ENCODE measurements at regions not wholly inside any gene's neighbourhood (a gene's known extent, or its start where the extent isn't known, plus 50 kb on each side); places are given as distances from the start of the nearest gene placed in this dataset.

- no peak for ATAC-seq
- TF ChIP-seq ZFP3 (CRISPR knock-in tag; IDR thresholded peaks at IDR 0.05) (no peak), OSR1 (CRISPR knock-in tag; IDR thresholded peaks at IDR 0.05) (no peak), GLIS3 (CRISPR knock-in tag; IDR thresholded peaks at IDR 0.05) (no peak), PPARA (CRISPR knock-in tag; IDR thresholded peaks at IDR 0.05; ENCODE audit: borderline replicate concordance) (no peak), TSHZ2 (CRISPR knock-in tag; IDR thresholded peaks at IDR 0.05) (no peak)
Measured at GRCh38 chr14:55884819-55885218, 233.4 kb upstream of the PELI2 start.

GRCh38 chr14:55889124-55889523 is 229.1 kb upstream of the PELI2 start:
- no peak for ATAC-seq
- TF ChIP-seq TSHZ2 (CRISPR knock-in tag; IDR thresholded peaks at IDR 0.05): no peak
- no peak for TF ChIP-seq ARNTL (CRISPR knock-in tag; IDR thresholded peaks at IDR 0.05; ENCODE audit: borderline replicate concordance, low read depth)
- TF ChIP-seq PPARA (CRISPR knock-in tag; IDR thresholded peaks at IDR 0.05; ENCODE audit: borderline replicate concordance): no peak
- TF ChIP-seq ZNF8 (CRISPR knock-in tag; IDR thresholded peaks at IDR 0.05): no peak
- TF ChIP-seq CSRNP3 (CRISPR knock-in tag; IDR thresholded peaks at IDR 0.05): no peak
- no peak for TF ChIP-seq CREB5 (CRISPR knock-in tag; IDR thresholded peaks at IDR 0.05; ENCODE audit: low read depth)
- no peak for TF ChIP-seq ESRRG (CRISPR knock-in tag; IDR thresholded peaks at IDR 0.05)
- TF ChIP-seq ZNF565 (CRISPR knock-in tag; conservative IDR thresholded peaks at IDR 0.05; ENCODE audit: low read depth): no peak
- TF ChIP-seq RARB (CRISPR knock-in tag; IDR thresholded peaks at IDR 0.05): no peak
- TF ChIP-seq SNAI2 (CRISPR knock-in tag; IDR thresholded peaks at IDR 0.05): no peak
- TF ChIP-seq PATZ1 (CRISPR knock-in tag; IDR thresholded peaks at IDR 0.05; ENCODE audit: borderline replicate concordance): no peak
- TF ChIP-seq BACH2 (CRISPR knock-in tag; IDR thresholded peaks at IDR 0.05; ENCODE audit: borderline replicate concordance): no peak
- TF ChIP-seq ZNF70 (CRISPR knock-in tag; IDR thresholded peaks at IDR 0.05): no peak
- TF ChIP-seq ISL1 (CRISPR knock-in tag; IDR thresholded peaks at IDR 0.05): no peak
- TF ChIP-seq ZFP3 (CRISPR knock-in tag; IDR thresholded peaks at IDR 0.05): no peak
- TF ChIP-seq TCF4 (CRISPR knock-in tag; IDR thresholded peaks at IDR 0.05; ENCODE audit: borderline replicate concordance): no peak

- TF ChIP-seq ZNF8 (CRISPR knock-in tag; IDR thresholded peaks at IDR 0.05) (no peak), SNAI2 (CRISPR knock-in tag; IDR thresholded peaks at IDR 0.05) (no peak), PPARA (CRISPR knock-in tag; IDR thresholded peaks at IDR 0.05; ENCODE audit: borderline replicate concordance) (no peak), POU6F1 (CRISPR knock-in tag; IDR thresholded peaks at IDR 0.05; ENCODE audit: borderline replicate concordance, low read depth) (no peak), PATZ1 (CRISPR knock-in tag; IDR thresholded peaks at IDR 0.05; ENCODE audit: borderline replicate concordance) (no peak), CSDC2 (CRISPR knock-in tag; IDR thresholded peaks at IDR 0.05) (no peak), ZC3H10 (CRISPR knock-in tag; IDR thresholded peaks at IDR 0.05) (no peak), CREB5 (CRISPR knock-in tag; IDR thresholded peaks at IDR 0.05; ENCODE audit: low read depth) (no peak), TCF4 (CRISPR knock-in tag; IDR thresholded peaks at IDR 0.05; ENCODE audit: borderline replicate concordance) (no peak), ARNTL (CRISPR knock-in tag; IDR thresholded peaks at IDR 0.05; ENCODE audit: borderline replicate concordance, low read depth) (no peak)
- no peak for ATAC-seq
Measured at GRCh38 chr14:55891692-55892091, 226.5 kb upstream of the PELI2 start.

Data from SK-N-SH treated with all-trans-retinoic acid at 6 μM for 48 hours (cell line).